COLO668 (cell line): ENCODE measurements at regions not wholly inside any gene's neighbourhood (a gene's known extent, or its start where the extent isn't known, plus 50 kb on each side); places are given as distances from the start of the nearest gene placed in this dataset.

ENCODE experiments used
- DNase-seq: peaks from one replicate; lab custom pipeline; 2025; ENCODE audit not compliant: unreplicated experiment; lab: John Stamatoyannopoulos, UW

DNA sequence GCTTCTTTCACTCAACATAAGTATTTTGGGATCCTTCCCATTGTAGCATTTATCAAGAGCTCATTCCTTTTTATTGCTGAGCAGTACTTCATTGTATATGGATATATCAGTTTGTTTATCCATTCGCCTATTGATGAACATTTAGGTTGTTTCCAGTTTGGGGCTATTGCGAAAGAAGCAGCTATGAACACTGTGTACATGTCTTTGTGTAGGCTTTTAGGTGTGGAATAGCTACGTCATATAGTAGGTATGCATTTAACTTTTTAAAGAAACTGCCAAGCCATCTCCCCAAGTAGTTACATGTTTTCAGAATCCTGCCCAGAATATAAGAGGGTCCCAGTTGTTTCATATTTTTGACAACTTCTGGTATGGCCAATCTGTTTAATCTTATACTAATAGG lies 468.1 kb downstream of the IPMK start:
- no peak for DNase-seq

DNA sequence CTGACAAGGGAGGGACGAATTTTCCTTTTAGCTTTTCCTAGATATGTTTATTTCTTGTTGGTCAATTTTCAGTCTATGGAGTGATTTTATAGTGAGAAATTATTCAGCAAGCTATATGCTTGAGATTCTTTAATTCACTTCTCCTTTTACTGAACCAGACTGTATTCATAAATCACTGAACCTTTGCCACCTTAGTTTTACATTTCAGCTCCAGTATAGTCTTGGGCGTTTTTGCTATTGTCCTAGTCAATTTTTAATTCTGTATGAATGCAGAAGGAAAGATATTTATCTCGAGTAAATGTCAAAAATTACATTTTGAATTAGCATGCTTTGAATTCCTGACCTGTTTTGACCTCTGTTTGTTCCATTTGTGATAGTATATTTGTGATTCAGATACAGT lies 468.9 kb downstream of the IPMK start:
- DNase-seq = no peak

DNA sequence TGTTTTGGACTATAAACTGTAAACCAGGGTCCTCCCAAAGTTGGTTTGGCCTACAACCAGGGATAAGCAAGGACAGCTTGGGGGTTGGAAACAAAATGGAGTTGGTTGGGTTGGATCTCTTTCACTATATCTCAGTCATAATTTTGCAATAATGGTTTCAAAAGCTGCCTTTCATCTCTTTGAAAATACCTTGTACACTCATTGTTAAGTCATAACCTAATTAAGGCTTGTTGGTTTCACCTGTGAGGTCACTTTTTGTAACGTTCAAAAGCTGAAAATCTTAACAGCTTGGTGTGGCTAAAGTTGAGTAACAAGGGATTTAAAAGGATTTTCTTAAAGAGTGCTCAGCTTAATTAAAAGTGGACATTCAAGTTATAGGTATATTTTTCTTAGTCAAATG lies 476.1 kb downstream of the IPMK start:
- no peak for DNase-seq

DNA sequence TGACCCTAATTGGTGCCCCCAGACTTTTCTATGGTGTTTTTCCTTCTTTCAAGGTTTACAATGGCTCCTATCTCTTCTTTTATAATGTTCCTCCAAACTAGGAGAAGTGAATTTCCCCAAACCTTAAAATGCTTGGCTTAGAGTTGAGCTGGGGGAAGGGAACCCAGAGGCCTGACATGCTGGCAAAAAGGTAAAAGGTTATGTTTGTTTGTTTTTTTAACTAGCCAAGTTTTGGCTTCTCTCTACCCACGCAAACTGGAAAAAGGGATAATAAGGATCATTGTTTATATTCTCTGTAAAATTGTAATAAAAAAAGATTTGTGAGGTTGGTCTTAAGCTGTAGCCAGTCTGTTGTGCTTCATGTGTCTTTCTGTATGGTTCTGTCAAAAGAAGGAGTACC lies 477.0 kb downstream of the IPMK start:
- DNase-seq = no peak

DNA sequence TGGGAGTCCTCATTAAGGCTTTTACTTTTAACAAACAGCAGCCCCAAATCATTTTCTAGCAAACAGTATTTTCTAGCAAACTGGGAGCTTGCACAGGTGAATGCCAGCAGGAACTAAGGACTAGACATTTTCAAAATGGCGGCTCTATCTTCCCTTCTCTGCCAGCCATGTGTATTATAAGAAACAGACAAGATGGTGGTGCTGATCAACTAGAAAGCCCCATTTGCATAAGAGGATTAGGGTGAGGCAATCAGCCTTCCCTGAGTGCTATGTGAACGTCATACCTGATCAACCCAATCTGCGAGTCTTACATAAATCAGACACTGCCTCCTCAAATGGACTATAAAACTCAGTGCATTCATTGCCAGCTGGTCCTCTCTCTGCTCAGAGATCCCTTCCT lies 479.6 kb downstream of the IPMK start:
- DNase-seq = no peak

DNA sequence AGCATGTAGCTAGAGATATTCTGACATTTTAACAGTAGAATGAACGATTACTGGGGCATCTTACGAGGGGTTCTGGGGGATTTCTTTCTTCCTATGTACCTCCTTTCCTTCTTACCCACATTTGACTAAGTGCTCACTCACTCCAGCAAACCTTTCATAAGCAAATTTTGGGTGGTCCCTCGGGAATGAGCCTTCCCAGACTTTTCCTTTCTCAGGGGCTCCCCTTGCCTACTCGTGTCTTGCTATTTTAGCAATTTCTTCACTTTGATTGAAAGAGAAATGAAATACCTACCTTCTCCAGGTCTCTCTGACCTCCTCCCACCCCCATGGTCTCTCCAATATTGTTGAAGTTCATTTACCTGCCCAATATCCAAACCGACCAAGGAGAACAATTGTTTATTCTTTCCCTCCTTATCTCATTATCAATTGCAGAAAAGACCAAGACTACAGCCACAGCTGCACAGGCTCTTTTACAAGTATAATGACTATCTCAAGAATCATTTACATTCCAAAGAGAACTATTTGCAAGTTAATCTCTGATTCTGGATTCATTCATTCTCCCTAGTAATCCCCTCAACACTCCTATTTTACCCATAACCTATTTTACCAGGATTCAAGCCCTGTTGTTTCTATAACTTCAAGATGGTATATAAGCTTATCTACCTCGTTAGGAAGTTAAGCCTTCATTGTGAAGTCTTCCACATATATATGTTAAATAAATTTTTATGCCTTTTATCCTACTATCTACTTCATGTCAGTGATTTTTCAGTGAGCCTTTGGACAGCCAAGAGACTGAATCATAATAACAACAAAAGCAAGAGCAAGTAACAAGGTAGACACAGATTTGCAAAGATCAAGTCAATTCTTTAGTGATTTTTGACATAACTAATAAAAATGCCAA lies 480.6 kb downstream of the IPMK start:
- DNase-seq = no peak

DNA sequence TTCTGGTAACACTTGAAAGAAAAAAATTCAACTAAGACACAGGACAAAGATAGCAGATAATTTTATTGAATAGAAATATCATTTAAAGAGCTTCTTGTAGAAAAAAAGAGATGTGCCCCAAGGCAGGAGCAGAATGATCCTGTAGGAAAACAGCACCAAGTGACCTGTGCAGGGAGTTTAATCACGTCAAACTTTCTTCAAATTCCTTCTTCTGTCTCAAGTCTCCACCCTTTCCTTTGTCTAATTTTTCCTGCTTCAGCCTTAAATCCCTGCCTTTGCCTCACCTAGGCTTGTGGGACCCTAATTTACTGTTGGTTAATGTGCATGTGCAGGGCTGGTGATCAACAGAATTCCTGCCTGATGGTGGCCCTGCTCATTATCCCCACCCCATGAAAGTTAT lies 481.4 kb downstream of the IPMK start:
- DNase-seq = no peak

DNA sequence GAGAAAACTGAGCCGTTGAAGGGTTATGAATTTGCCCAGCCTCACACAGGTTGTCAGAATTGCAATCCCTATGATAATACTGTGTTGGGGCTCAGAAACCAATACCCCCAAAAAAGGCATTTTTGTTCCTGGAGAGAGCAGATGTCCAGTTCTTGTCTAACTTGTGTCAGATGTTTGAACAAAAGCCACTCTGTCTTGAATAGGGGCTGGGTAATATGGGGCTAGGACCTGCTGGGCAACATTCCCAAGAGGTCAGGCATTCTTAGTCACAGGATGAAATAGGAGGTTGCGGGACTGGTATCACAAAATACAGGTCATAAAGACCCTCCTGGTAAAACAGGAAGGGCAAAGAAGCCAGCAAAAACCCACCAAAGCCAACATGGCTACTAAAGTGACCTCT lies 482.1 kb downstream of the IPMK start:
- DNase-seq = no peak

DNA sequence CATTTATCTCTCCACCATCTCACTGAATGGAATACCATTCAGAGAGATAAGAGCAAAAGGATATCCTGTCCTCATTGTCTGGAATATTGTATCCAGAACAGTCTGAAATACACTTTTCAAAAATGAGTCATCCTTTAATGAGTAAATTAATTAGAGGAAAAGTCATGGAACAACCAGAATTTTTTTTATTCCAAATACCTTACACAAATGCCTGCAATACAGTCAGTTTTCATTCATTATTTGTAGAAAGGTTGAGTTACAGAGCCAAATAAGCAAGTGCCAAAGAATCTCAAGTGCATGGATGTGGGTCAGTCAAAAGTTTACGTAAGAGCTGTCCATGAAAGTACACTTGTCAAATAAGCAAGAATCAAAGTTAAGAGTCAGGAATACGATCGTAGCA lies 482.6 kb downstream of the IPMK start:
- DNase-seq = no peak

DNA sequence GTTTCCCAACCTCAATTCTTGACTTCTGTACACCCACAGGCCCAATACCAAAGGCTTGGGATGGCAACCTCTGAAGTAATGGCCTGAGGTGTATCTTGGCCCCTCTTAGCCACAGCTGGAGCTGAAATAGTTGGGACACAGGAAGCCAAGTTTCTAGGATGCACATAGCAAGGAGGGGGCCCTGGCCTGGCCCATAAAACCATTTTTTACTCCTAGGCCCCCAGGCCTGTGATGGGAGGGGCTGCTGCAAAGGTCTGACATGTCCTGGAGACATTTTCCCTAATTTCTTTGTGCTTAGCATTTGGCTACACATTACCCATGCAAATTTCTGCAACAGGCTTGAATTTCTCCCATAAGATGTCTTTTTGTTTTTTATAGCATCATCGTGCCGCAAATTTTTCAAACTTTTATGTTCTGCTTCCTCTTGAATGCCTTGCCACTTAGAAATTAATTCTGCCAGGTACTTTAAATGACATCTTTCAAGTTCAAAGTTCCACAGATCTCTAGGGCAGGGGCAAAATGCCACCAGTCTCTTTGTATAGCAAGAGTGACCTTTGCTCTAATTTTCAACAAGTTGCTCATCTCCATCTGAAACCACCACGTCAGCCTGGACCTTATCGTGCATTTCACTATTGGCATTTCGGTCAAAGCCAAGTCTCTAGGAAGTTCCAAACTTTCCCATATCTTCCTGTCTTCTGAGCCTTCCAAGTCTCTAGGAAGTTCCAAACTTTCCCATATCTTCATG lies 490.8 kb downstream of the IPMK start:
- no peak for DNase-seq

DNA sequence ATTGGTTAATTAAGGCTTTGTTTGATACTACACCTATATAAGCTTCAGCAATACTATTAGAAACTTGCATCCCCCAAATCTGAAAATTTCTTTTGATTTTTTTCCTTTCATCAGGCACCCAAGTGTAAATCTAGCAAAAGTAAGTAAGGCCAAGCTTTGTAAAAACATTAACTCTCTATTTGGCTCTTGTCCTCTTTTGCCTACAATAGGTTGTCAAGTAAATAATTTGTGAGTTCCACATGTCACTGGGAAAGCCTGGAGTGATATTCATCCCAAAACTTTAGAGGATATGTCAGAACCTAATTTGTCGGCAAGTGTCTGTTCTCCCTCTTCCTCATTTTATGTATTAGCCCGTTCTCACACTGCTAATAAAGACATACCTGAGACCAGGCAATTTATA lies 492.4 kb downstream of the IPMK start:
- no peak for DNase-seq

DNA sequence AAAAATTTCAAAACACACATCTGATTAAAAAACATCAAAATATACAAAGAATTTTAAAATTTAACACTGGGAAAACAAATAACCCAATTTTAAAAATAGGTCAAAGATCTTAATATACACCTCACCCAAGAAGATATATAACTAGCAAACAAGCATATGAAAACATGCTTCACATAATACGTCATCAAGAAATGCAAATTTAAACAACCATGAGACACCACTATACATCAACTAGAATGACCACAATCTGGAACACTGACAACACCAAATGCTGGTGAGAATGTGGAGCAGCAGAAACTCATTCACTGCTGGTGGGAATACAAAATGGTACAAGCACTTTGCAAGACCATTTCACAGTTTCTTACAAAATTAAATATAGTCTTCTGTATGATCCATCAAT lies 498.4 kb downstream of the IPMK start:
- no peak for DNase-seq

DNA sequence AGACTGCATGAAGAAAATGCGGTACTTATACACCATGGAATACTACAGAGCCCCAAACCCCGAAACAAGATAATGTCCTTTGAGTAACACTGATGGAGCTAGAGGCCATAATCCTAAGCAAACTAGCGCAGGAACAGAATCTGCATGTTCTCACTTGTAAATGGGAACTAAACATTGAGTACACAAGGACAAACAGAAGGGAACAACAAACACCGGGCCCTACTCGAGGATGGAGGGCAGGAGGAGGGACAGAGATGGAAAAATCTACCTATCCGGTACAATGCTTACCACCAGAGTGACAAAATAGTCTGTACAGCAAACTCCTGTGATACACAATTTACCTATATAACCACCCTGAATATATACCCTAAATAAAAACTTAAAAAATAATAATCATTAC lies 507.9 kb downstream of the IPMK start:
- DNase-seq = no peak

DNA sequence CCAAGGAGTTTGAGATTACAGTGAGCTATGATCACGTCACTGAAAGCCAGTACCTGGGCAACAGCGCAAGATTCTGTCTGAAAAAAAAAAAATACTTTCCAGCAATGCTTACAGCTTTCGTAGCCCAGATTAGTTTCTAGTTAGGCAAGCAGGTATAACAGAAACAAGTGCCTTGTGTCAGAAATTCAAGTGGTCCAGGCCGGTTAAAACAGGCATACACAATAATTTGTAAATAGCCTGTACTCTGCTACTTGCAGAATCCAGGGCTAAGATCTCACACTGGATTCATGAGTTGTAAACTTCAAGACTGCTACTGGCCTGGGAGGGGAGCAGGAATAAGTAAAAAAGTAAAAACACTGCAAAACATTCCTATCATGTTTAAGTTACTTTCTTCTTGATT lies 512.9 kb downstream of the IPMK start:
- DNase-seq = no peak

DNA sequence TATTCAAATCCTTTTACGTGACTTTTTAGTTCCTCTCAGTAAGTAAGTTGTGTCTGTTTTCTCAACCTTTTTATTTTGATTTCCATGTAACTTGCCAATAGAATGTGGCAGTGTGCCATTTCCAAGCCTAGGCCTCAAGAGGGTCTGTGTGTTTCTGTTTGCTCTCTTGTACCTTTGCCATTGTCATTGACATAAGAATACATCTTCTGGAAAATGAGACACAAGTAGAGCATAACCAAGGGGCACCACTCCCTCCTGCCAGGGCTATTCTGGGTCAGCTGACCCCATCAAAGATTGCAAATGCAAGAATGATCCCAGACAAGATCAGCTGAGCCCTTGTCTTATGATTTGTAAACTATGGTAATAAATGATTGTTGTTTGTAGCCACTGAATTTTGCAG lies 524.0 kb downstream of the IPMK start:
- DNase-seq = no peak

DNA sequence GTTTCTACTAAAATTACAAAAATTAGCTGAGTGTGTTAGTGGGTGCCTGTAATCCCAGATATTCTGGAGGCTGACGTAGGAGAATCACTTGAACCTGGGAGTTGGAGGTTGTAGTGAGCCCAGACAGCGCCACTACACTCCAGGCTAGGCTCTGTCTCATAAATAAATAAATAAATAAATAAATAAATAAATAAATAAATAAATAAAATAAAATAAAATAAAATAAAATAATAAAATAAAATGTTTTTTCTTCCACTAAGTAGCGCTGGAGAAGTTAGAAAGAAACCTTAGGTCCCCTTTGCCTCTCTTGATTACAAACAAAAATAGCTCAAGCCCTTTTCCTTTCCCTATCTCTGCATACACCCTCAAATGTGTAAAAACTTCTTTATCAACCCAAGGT lies 525.9 kb downstream of the IPMK start:
- DNase-seq = no peak

DNA sequence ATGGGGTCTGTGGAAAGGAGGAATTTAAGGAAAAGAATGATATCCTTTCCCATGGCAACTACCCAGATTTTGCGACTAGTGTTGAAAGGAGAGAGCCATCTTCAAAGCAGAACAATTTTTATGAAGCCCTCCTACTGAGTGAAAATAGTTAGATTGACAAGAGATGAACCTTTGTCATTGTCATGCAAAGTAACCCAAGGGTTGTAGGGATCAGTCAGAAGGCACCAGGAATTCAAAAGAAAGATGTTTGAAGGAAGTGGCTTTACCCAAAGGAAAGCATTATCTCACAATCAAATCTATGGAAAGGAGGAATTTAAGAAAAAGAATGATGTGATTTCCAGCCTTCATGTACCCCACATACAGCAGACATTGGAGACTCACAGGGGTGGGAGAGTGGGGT lies 544.4 kb downstream of the IPMK start:
- no peak for DNase-seq

DNA sequence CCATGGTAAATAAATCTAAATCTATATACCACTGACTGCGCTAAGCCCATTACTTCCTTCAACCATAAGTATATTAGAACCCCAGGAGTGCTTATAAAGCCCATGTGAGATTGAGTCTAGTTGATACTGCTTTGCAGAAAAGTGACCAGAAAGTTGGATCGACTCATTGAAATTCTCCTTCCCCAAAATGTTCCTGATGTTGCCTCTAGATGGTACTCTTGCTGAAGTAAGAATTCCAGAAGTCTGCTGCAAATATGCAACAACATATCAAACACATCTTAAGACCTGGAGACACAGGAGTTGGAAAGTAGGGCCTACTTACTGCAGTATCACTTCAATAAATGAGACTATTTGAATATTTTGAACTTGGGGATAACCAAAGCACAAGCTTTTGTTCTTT lies 550.8 kb downstream of the IPMK start:
- no peak for DNase-seq

DNA sequence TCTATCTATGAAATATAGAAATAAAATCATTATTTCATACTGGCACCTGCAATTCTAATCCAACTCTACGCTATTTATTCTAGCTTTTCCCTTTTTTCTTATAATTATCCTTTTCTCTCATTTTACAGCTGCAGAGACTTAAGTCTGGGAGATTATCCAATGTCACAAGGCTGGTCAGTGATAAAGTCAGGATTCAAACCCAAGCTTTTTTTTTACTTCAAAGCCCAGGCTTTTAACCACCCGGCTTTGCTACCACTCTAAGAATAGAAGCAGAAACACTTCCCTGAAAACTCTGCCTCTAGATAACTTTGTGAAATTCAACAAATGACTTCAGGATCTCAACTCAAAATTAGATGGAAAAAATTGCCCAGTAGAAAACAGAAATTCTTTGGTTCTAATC lies 552.5 kb downstream of the IPMK start:
- no peak for DNase-seq

DNA sequence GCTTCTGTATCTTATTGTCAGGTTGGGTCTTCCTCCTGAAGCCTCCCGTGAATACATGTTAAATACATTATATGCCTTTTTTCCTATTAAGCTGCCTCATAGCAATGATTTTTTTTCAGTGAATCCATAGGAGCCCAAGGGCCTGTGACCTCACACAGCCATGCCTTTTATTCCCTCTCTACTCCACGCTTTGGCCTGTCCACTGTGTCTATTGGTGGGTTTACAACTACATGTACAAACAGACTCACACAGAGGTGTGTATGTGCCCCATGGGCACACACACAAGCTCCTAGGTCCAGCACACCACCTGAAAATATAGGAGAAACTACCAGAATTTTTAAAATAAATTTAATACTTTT lies 560.4 kb downstream of the IPMK start:
- DNase-seq = no peak

DNA sequence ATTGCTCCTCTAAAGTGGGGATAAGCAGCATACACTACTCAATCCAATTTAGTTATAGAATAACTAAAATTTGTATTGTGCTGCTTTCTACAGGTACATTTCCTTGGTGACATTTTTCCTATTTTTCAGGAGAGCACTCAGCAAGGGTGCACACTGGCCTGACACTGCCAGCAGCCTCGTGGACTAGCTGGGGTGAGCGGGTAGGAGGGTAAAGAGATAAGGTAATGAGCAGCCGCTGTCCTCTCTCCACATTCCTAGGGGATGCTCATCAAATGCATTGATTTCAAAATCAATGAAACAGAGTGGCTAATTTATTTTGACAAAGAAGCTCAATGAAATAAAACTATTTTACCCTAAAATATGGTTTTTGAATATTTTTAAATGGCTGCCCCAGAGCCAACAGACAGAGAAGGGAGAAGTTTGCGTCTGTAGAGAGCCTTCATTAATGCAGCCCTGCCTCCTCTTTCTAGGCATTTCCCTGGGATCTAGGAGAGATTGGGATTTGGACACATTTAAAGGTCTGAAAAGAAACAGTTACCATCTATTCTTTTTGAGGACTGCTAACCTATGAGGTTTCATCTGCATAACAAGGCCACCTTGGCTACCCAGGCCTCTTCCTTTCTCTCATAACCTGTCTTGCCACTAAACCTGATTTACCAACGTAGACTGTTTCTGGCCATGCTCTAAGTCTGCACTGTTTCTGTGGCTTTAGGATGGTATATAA lies 561.0 kb downstream of the IPMK start:
- DNase-seq = no peak

DNA sequence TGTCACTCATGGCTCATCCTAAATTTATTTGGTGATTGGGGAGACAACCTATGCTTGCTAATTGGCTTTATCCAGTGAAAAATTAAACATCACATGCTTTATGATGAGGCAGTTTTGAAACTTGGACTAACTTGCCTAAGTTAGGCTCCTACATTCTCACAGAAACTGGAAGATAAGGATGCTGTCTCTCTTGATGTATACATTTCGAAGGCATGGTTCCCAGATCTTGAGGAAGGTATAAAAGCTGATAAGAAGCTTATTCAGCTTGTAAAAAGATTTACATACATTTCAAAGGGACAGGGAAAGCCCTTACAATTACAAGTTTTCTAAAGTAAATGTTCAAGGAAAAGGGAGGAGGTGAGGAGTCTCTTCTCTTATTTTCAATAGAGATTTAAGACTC lies 561.7 kb downstream of the IPMK start:
- no peak for DNase-seq
